ENCODE measurements at regions not wholly inside any gene's neighbourhood (a gene's known extent, or its start where the extent isn't known, plus 50 kb on each side); places are given as distances from the start of the nearest gene placed in this dataset.

- DNase-seq (ENCODE audit: low read depth in 2 of 2): no peak
These were observed 304.7 kb upstream of the CLINT1 start for GRCh38 chr5:158163451-158164295.

GRCh38 chr5:158162479-158163034 lies 303.6 kb upstream of the CLINT1 start:
- DNase-seq (ENCODE audit: low read depth in 2 of 2): no peak

- no peak for DNase-seq (ENCODE audit: low read depth in 2 of 2)
These were observed 303.1 kb upstream of the CLINT1 start for GRCh38 chr5:158162026-158162425.

- DNase-seq (ENCODE audit: low read depth in 2 of 2): no peak
These were observed 300.7 kb upstream of the CLINT1 start for GRCh38 chr5:158159621-158160020.

GRCh38 chr5:158155811-158156505 lies 297.0 kb upstream of the CLINT1 start:
- no peak for DNase-seq (ENCODE audit: low read depth in 2 of 2)

- no peak for DNase-seq (ENCODE audit: low read depth in 2 of 2)
These were observed 296.1 kb upstream of the CLINT1 start for GRCh38 chr5:158155067-158155466.

GRCh38 chr5:158154226-158155005 lies 295.5 kb upstream of the CLINT1 start:
- DNase-seq (ENCODE audit: low read depth in 2 of 2): no peak

- no peak for DNase-seq (ENCODE audit: low read depth in 2 of 2)
These were observed 294.6 kb upstream of the CLINT1 start for GRCh38 chr5:158153508-158153907.

- no peak for DNase-seq (ENCODE audit: low read depth in 2 of 2)
These were observed 293.2 kb upstream of the CLINT1 start for GRCh38 chr5:158152136-158152535.

- DNase-seq (ENCODE audit: low read depth in 2 of 2): no peak
These were observed 288.3 kb upstream of the CLINT1 start for GRCh38 chr5:158147227-158147626.

GRCh38 chr5:158145827-158146226 lies 286.9 kb upstream of the CLINT1 start:
- DNase-seq (ENCODE audit: low read depth in 2 of 2): no peak

- DNase-seq (ENCODE audit: low read depth in 2 of 2): no peak
These were observed 284.1 kb upstream of the CLINT1 start for GRCh38 chr5:158143081-158143480.

- DNase-seq (ENCODE audit: low read depth in 2 of 2): no peak
These were observed 283.2 kb upstream of the CLINT1 start for GRCh38 chr5:158142156-158142555.

GRCh38 chr5:158140120-158140731 lies 281.3 kb upstream of the CLINT1 start:
- DNase-seq (ENCODE audit: low read depth in 2 of 2): no peak

- no peak for DNase-seq (ENCODE audit: low read depth in 2 of 2)
These were observed 280.2 kb upstream of the CLINT1 start for GRCh38 chr5:158139161-158139560.

- no peak for DNase-seq (ENCODE audit: low read depth in 2 of 2)
These were observed 276.8 kb upstream of the CLINT1 start for GRCh38 chr5:158135682-158136179.

GRCh38 chr5:158133369-158133768 lies 274.4 kb upstream of the CLINT1 start:
- no peak for DNase-seq (ENCODE audit: low read depth in 2 of 2)

GRCh38 chr5:158127536-158127935 lies 268.6 kb upstream of the CLINT1 start:
- DNase-seq (ENCODE audit: low read depth in 2 of 2): no peak

- no peak for DNase-seq (ENCODE audit: low read depth in 2 of 2)
These were observed 267.8 kb upstream of the CLINT1 start for GRCh38 chr5:158126442-158127405.

GRCh38 chr5:158124606-158125316 lies 265.8 kb upstream of the CLINT1 start:
- no peak for DNase-seq (ENCODE audit: low read depth in 2 of 2)
